ENCODE measurements at regions not wholly inside any gene's neighbourhood (a gene's known extent, or its start where the extent isn't known, plus 50 kb on each side); places are given as distances from the start of the nearest gene placed in this dataset.

GRCh38 chr12:127374447-127374846 lies 892.5 kb upstream of the TMEM132C start:
- TF ChIP-seq GATA2 (IDR thresholded peaks at IDR 0.05; ENCODE audit: low read depth, low read length) (no peak), GATA3 (IDR thresholded peaks at IDR 0.05; ENCODE audit: low read depth, low read length) (no peak)

Data from SH-SY5Y (cell line).